ENCODE measurements at regions not wholly inside any gene's neighbourhood (a gene's known extent, or its start where the extent isn't known, plus 50 kb on each side); places are given as distances from the start of the nearest gene placed in this dataset.

- H3K4me2 ChIP-seq = no peak overlapping the region
- H3K9me3 ChIP-seq = peaks cover 10% of the 10 kb centered on the region; the same call in 2 of the 3 replicates
- no peak for TF ChIP-seq HEYL (CRISPR knock-in tag; IDR thresholded peaks at IDR 0.05)
- TF ChIP-seq HOXB13 (CRISPR knock-in tag; IDR thresholded peaks at IDR 0.05; ENCODE audit: low read depth) = no peak
- no peak for TF ChIP-seq CEBPB (IDR thresholded peaks at IDR 0.05)
- TF ChIP-seq, protein P1, sequence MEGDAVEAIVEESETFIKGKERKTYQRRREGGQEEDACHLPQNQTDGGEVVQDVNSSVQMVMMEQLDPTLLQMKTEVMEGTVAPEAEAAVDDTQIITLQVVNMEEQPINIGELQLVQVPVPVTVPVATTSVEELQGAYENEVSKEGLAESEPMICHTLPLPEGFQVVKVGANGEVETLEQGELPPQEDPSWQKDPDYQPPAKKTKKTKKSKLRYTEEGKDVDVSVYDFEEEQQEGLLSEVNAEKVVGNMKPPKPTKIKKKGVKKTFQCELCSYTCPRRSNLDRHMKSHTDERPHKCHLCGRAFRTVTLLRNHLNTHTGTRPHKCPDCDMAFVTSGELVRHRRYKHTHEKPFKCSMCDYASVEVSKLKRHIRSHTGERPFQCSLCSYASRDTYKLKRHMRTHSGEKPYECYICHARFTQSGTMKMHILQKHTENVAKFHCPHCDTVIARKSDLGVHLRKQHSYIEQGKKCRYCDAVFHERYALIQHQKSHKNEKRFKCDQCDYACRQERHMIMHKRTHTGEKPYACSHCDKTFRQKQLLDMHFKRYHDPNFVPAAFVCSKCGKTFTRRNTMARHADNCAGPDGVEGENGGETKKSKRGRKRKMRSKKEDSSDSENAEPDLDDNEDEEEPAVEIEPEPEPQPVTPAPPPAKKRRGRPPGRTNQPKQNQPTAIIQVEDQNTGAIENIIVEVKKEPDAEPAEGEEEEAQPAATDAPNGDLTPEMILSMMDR (IDR thresholded peaks at IDR 0.05) = no peak
- no peak for TF ChIP-seq ZFP36 (IDR thresholded peaks at IDR 0.05; ENCODE audit: borderline replicate concordance, partially characterized antibody)
- TF ChIP-seq JUNB (IDR thresholded peaks at IDR 0.05) = no peak
- no peak for TF ChIP-seq MYC (IDR thresholded peaks at IDR 0.05; ENCODE audit: borderline replicate concordance, low read length)
- TF ChIP-seq POLR2AphosphoS2 (conservative IDR thresholded peaks at IDR 0.05; ENCODE audit: low read length) = no peak
- TF ChIP-seq EHMT2 (IDR thresholded peaks at IDR 0.05; ENCODE audit: low read depth) = no peak
- no peak for TF ChIP-seq TFCP2L1 (CRISPR knock-in tag; IDR thresholded peaks at IDR 0.05)
- H3K4me3 ChIP-seq = no peak overlapping the region
- H3K4me1 ChIP-seq = no peaks in the 10 kb centered on the region
- ATAC-seq = no peak
- CTCF ChIA-PET = interaction anchor here (0.7 kb wide), 1 partner anchor 18 kb away, joined by 3 read pairs; no protein-coding TSS in a partner anchor
- 16% methylated on average over 3 of the region's 3 CpGs for WGBS (ENCODE audit: missing lambda C conversion rate)
- no peak for FAIRE-seq
- H3K27ac ChIP-seq = no peak overlapping the region
- no peak for DNase-seq (ENCODE audit: low read depth in 1 of 2, low spot score in 1 of 2)
- POLR2A ChIA-PET = no interaction called here
Measured at GRCh38 chr20:24365670-24366069, 103.8 kb upstream of the SYNDIG1 start.

DNA sequence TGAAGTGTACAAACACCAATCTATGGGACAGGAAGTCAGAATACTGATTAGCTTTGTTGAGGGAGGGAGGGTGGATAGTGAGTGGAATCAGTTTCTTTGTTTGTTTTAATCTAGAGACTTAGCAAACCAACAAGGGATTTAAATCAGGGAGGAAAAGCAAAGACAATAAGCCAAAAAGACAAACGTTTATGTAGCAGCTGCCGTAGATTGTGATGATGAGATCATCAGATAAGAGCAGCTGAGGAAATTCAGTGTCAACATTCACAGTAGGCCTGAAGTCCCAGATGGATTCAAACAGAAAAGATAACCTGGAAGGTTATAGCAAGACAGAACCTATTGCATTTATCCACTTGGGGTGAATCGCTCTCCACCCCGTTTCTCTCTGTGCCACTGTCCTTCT lies 104.9 kb upstream of the SYNDIG1 start:
- no peak for DNase-seq (ENCODE audit: low read depth in 1 of 2, low spot score in 1 of 2)
- ChIA-PET POLR2A (no interaction called here), CTCF (no interaction called here)
- Histone ChIP-seq H3K9me3 (peaks cover 10% of the 10 kb centered on the region; the same call in 2 of the 3 replicates), H3K4me1 (no peaks in the 10 kb centered on the region), H3K27ac (no peak overlapping the region), H3K4me2 (no peak overlapping the region), H3K4me3 (no peak overlapping the region)
- ATAC-seq = no peak
- FAIRE-seq = no peak
- WGBS (ENCODE audit: missing lambda C conversion rate) = 33% methylated on average over 4 of the region's 4 CpGs
- TF ChIP-seq FOSB (CRISPR knock-in tag; IDR thresholded peaks at IDR 0.05) (no peak), ESRRA (IDR thresholded peaks at IDR 0.05; ENCODE audit: borderline replicate concordance, low read length) (no peak), RAD21 (conservative IDR thresholded peaks at IDR 0.05 in 1 of 2, IDR thresholded peaks at IDR 0.05 in 1 of 2) (no peak), JUNB (IDR thresholded peaks at IDR 0.05) (no peak)

- 73% methylated on average over 8 of the region's 8 CpGs for WGBS (ENCODE audit: missing lambda C conversion rate)
- DNase-seq (ENCODE audit: low read depth in 1 of 2, low spot score in 1 of 2) (no peak), FAIRE-seq (no peak), ATAC-seq (no peak)
- Histone ChIP-seq H3K4me2 (no peak overlapping the region), H3K27ac (no peak overlapping the region), H3K4me1 (no peaks in the 10 kb centered on the region), H3K9me3 (peaks cover 10% of the 10 kb centered on the region; the same call in 2 of the 3 replicates), H3K4me3 (no peak overlapping the region)
- ChIA-PET POLR2A (no interaction called here), CTCF (interaction anchor here (1.0 kb wide), 1 partner anchor 9 kb away, joined by 4 read pairs; no protein-coding TSS in a partner anchor)
- TF ChIP-seq KDM5A (IDR thresholded peaks at IDR 0.05) (no peak), CHD4 (IDR thresholded peaks at IDR 0.05; ENCODE audit: borderline replicate concordance) (no peak), EHMT2 (IDR thresholded peaks at IDR 0.05; ENCODE audit: low read depth) (no peak), NR3C1 (IDR thresholded peaks at IDR 0.05) (no peak), SMC3 (IDR thresholded peaks at IDR 0.05) (no peak), MAZ (IDR thresholded peaks at IDR 0.05; ENCODE audit: borderline replicate concordance, low read depth, low read length) (no peak), HDAC2 (IDR thresholded peaks at IDR 0.05) (no peak), GATA3 (IDR thresholded peaks at IDR 0.05; ENCODE audit: borderline replicate concordance) (no peak), FOSL2 (IDR thresholded peaks at IDR 0.05) (no peak), FOSL2 (CRISPR knock-in tag; IDR thresholded peaks at IDR 0.05) (no peak), HOXB5 (CRISPR knock-in tag; IDR thresholded peaks at IDR 0.05) (no peak)
- TF ChIP-seq, protein P2, sequence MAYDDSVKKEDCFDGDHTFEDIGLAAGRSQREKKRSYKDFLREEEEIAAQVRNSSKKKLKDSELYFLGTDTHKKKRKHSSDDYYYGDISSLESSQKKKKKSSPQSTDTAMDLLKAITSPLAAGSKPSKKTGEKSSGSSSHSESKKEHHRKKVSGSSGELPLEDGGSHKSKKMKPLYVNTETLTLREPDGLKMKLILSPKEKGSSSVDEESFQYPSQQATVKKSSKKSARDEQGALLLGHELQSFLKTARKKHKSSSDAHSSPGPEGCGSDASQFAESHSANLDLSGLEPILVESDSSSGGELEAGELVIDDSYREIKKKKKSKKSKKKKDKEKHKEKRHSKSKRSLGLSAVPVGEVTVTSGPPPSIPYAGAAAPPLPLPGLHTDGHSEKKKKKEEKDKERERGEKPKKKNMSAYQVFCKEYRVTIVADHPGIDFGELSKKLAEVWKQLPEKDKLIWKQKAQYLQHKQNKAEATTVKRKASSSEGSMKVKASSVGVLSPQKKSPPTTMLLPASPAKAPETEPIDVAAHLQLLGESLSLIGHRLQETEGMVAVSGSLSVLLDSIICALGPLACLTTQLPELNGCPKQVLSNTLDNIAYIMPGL (CRISPR knock-in tag; IDR thresholded peaks at IDR 0.05; ENCODE audit: borderline replicate concordance) = no peak
- TF ChIP-seq, protein P1 (IDR thresholded peaks at IDR 0.05) = no peak
Measured at GRCh38 chr20:24363031-24363430, 106.4 kb upstream of the SYNDIG1 start.

Data from A549 (cell line).